Activated naive CD4-positive, alpha-beta T cell treated with anti-CD3 and anti-CD28 coated beads for 36 hours (primary cell): ENCODE measurements at regions not wholly inside any gene's neighbourhood (a gene's known extent, or its start where the extent isn't known, plus 50 kb on each side); places are given as distances from the start of the nearest gene placed in this dataset.

Experiments used
- CTCF ChIA-PET: fragments of 350-600 bp; sonication (Branson Sonifier 250); formaldehyde crosslinking; loops from one replicate; lab custom pipeline; 2021; ENCODE audit warnings: antibody characterized with exemption; lab: Charles Lee
- DNase-seq: peaks from one replicate; pipeline ENCODE4 v3.0.0-alpha.2; 2020
- H3K27ac Mint-ChIP-seq: one replicate; pipeline ENCODE4 v1.8.0; 2021; ENCODE audit warnings: mild to moderate bottlenecking, mixed read lengths
- H3K27me3 Mint-ChIP-seq: one replicate; pipeline ENCODE4 v1.8.0; 2021; ENCODE audit warnings: low read depth, mixed read lengths
- H3K36me3 Mint-ChIP-seq: one replicate; pipeline ENCODE4 v1.8.0; 2021; ENCODE audit warnings: low read depth, mixed read lengths
- H3K4me1 Mint-ChIP-seq: one replicate; pipeline ENCODE4 v1.8.0; 2021; ENCODE audit warnings: low read depth, mixed read lengths
- H3K4me3 Mint-ChIP-seq: one replicate; pipeline ENCODE4 v1.8.0; 2021; ENCODE audit warnings: mild to moderate bottlenecking, moderate library complexity, mixed read lengths
- H3K9me3 Mint-ChIP-seq: one replicate; pipeline ENCODE4 v1.8.0; 2021; ENCODE audit warnings: mixed read lengths
- intact Hi-C: fragments of 100-400 bp; cut with micrococcal nuclease; formaldehyde crosslinking; loops from one replicate; pipeline ENCODE4 v1.15.1; 2023

DNA sequence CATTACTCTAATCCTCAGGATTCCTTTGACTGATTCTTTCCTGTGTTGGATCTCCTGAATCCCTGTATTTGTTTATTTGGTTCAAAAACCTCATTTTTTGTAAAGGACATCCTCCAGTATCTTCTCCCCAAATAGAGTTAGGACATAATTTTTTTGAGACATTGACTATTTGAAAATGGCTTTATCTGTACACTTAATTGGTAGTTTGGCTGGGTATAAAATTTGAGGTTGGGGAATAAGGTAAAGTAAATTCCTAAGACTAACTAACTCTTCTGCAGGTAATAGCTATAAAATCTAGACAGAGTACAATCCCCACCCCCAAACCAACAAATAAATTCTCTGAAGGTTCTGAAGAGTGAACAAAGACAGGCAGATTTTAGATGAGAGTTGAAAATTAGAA lies 114.4 kb downstream of the CTTN start:
- intact Hi-C loops = no loop called here

DNA sequence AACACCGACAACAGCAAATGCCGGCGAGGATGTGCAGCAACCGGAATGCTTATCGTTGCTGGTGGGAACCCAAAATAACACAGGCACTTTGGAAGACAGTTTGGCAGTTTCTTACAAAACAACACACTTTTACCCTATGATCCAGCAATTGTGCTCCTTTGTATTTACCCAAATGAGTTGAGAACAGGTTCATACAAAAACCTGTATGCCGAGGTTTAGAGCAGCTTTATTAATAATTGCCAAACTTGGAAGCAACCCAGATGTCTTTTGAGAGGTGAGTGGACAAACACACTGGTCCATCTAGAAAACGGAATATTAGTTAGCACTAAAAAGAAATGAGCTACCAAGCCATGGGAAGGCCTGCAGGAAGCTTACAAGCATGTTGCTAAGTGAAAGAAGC lies 118.9 kb downstream of the CTTN start:
- CTCF ChIA-PET = no interaction called here
- no peaks in the 10 kb centered on the region for H3K36me3 Mint-ChIP-seq
- no peak overlapping the region for H3K4me3 Mint-ChIP-seq
- peaks cover 14% of the 10 kb centered on the region for H3K9me3 Mint-ChIP-seq
- no peaks in the 10 kb centered on the region for H3K4me1 Mint-ChIP-seq
- DNase-seq = no peak
- H3K27me3 Mint-ChIP-seq = peaks cover 14% of the 10 kb centered on the region
- H3K27ac Mint-ChIP-seq = no peak overlapping the region
- intact Hi-C loops = no loop called here

More for the DNA sequence above, 114.4 kb downstream of the CTTN start:
- no peak for DNase-seq
- no peak overlapping the region for H3K4me3 Mint-ChIP-seq
- H3K27me3 Mint-ChIP-seq = peaks cover 14% of the 10 kb centered on the region
- no peaks in the 10 kb centered on the region for H3K36me3 Mint-ChIP-seq
- no peaks in the 10 kb centered on the region for H3K4me1 Mint-ChIP-seq
- CTCF ChIA-PET = no interaction called here
- H3K9me3 Mint-ChIP-seq = peaks cover 23% of the 10 kb centered on the region
- no peak overlapping the region for H3K27ac Mint-ChIP-seq

DNA sequence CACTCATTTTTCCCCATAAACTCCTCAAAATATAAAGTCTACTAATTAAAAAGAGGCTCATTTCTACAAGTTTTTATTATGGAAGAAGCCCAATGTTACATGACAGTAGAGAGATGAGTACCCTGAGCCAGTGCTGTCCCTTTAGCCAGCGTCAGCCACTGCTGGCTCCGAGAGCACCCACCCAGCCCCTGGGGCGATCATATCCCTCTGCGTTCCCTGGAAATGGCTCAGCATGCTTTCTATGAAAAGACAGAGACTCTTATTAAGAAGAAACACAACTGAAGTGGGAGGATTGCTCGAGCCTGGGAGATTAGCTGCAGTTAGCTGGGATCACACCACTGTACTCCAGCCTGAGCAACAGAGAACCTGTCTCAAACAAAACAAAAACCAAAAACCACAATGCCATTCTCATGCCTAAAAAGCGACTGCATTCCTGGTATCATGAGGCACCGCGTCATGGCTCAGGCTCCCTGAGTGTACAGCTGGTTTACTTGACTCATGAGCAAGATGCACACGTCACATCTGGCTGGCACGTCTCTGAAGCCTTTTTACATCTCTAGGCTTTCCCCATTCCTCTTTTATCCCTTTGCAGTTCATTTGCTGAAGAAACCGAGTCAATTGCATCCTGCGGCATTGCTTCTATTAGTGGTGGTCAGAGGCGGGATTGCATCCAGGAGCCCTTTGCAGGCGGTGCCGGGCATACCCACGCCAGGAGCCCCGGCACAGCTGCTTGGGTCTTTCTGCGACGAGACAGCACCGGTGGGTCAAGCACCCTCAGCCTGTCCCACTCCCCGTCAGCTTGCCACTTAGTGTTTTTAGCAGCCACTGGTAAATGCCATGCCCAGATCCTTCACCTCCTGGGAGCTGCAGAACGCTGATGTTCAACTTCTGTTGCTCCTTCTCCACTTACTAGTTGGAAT lies 119.9 kb downstream of the CTTN start:
- peaks cover 13% of the 10 kb centered on the region for H3K27me3 Mint-ChIP-seq
- no peak for DNase-seq
- H3K36me3 Mint-ChIP-seq = no peaks in the 10 kb centered on the region
- CTCF ChIA-PET = no interaction called here
- H3K4me1 Mint-ChIP-seq = no peaks in the 10 kb centered on the region
- H3K27ac Mint-ChIP-seq = no peak overlapping the region
- intact Hi-C loops = no loop called here
- H3K4me3 Mint-ChIP-seq = no peak overlapping the region
- H3K9me3 Mint-ChIP-seq = peaks cover 3% of the 10 kb centered on the region

DNA sequence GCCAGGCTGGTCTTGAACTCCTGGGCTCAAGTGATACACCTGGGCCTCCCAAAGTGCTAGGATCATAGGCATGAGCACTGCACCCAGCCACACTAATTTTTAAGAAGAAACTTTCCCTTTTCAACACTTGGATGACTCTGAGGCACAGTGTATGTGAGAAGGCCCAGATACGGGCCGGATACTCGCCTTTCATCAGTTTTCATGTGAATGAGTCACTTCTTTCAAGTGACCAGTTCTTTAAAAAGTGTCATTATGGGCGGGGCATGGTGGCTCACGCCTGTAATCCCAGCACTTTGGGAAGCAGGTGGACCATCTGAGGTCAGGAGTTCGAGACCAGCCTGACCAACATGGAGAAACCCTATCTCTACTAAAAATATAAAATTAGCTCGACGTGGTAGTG lies 120.8 kb downstream of the CTTN start:
- no peaks in the 10 kb centered on the region for H3K4me1 Mint-ChIP-seq
- H3K27ac Mint-ChIP-seq = no peak overlapping the region
- intact Hi-C loops = no loop called here
- no peaks in the 10 kb centered on the region for H3K36me3 Mint-ChIP-seq
- peaks cover 3% of the 10 kb centered on the region for H3K9me3 Mint-ChIP-seq
- CTCF ChIA-PET = no interaction called here
- no peak for DNase-seq
- H3K4me3 Mint-ChIP-seq = no peak overlapping the region
- H3K27me3 Mint-ChIP-seq = peaks cover 16% of the 10 kb centered on the region

DNA sequence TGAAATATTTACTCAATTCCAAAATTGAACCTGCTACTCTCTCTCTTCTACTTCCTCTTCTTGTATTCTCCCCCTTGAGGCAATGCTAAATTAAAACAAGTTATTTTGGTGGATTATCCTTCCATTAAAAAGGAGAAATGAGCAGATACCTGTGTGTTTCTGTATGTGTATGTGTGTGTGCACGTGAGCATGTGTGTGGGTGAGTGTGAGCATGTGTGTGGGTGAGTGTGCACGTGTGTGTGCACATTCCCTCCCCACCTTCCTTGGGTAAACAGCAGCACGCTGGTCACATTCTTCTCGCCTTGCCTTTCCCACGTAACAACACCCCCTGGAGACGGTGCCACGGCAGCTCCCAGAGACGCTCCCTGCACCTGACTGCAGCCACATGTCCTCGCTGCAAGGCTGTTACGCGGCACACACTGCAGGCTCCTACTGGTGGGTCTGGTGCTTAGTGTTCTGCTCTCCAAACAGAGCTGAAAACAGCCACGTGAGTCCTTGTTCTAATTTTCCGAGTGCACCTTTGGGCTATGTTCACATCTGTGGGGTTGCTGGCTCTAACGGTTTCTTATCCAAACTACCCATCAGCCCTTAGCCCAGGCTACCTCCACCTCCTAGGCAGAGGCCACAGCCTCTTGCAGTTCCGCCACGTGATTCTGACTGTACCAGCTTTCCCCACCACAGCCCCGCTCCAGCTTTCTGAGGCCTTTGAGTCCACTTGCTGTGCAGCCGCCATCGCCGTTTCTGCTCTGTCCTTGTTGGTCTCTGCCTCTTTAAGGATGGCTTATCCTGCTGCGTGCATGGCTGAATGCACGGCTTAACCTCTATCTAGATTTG lies 123.4 kb downstream of the CTTN start:
- Mint-ChIP-seq H3K27ac (no peak overlapping the region), H3K36me3 (no peaks in the 10 kb centered on the region), H3K4me3 (no peak overlapping the region), H3K9me3 (no peaks in the 10 kb centered on the region), H3K4me1 (no peaks in the 10 kb centered on the region), H3K27me3 (peaks cover 14% of the 10 kb centered on the region)
- DNase-seq = no peak
- intact Hi-C loops = no loop called here
- CTCF ChIA-PET = no interaction called here

DNA sequence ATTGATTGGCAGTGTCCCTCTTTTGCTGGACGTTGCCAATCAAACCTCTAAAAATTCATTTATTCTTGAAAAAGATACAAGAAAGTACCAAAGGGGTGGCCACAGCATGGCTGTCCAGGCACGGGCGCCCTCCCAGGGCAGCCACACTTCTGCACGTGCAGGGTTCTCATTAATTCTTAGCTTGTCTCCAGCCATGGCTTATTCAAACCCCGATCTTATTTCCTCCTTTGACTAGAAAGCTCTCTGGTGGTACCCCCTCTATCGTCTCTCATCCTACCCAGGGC lies 123.9 kb downstream of the CTTN start:
- intact Hi-C loops = no loop called here
- Mint-ChIP-seq H3K4me1 (no peaks in the 10 kb centered on the region), H3K27me3 (peaks cover 14% of the 10 kb centered on the region), H3K27ac (no peak overlapping the region), H3K36me3 (no peaks in the 10 kb centered on the region), H3K9me3 (no peaks in the 10 kb centered on the region), H3K4me3 (no peak overlapping the region)
- CTCF ChIA-PET = no interaction called here
- DNase-seq = no peak

DNA sequence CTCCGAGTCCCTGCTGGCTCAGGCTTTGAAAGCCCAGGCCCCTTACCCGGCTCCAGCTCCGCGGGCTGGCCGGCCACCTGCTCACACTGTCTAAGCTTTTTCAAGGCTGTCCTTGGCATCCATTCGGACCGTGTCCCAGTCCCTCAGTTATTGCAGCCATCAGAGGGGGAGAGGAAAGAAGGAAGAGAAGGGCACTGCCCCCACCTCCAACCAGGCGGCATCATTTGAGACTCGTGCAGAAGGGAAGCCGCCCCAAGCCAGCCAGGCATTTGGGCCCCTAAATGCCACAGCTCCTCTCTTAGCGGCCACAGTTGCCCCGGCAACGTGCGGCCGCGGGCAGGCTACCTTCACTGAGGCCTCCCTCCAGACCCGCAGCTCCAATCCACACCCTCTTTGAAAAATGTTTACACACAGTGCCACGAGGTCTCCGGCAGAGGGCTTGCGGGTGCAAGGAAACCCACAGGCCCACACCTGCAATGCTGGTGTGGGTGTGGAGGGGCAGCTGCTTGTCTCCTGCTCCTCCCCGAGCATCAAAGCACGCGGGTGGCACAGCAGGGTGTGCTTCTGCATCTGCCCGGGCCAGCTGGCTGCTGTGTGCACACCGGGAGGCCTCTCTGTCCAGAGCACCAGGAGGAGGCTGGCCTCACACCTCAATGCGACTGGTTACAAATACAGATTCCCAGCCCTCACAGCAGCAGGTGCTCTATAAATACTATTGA lies 124.4 kb downstream of the CTTN start:
- intact Hi-C loops = no loop called here
- CTCF ChIA-PET = no interaction called here
- Mint-ChIP-seq H3K4me1 (no peaks in the 10 kb centered on the region), H3K9me3 (no peaks in the 10 kb centered on the region), H3K4me3 (no peak overlapping the region), H3K27ac (no peak overlapping the region), H3K27me3 (peaks cover 11% of the 10 kb centered on the region), H3K36me3 (no peaks in the 10 kb centered on the region)
- no peak for DNase-seq

DNA sequence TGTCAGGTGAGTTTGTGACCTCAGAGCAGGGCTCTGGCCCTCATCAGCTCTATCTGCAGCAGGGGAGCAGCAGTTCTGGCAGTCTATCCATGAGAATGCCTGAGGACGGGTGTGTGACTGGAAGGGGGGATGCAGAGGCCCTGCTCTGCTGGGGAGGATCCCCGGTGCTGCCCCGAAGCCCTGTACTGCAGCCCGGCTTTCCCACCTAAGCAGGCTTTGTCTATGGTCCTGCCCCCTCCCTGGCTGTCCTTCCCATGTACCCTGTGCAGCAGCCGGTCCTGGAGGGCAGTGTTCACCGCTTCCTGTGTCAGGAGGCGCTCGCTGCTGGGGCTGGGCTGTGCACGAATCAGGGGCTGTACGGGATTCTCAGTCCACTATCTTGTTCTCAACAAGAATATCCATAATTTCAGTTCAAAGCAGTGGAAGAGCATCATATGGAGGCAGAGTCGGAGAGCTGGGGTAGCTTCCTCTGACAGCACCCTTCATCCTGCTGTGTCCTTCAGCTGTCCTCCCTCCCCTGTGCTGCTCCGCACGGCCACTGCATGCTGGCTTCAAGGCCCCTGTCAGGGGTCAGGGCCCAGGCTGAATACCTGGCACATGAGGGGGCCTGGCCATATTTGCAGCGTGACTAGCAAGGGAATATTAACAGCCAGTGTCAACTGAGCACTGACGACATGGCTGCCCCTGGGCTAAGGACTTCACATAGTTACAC lies 125.2 kb downstream of the CTTN start:
- Mint-ChIP-seq H3K27me3 (peaks cover 11% of the 10 kb centered on the region), H3K27ac (no peak overlapping the region), H3K4me1 (no peaks in the 10 kb centered on the region), H3K36me3 (no peaks in the 10 kb centered on the region), H3K4me3 (no peak overlapping the region), H3K9me3 (no peaks in the 10 kb centered on the region)
- intact Hi-C loops = no loop called here
- CTCF ChIA-PET = no interaction called here
- DNase-seq = no peak

DNA sequence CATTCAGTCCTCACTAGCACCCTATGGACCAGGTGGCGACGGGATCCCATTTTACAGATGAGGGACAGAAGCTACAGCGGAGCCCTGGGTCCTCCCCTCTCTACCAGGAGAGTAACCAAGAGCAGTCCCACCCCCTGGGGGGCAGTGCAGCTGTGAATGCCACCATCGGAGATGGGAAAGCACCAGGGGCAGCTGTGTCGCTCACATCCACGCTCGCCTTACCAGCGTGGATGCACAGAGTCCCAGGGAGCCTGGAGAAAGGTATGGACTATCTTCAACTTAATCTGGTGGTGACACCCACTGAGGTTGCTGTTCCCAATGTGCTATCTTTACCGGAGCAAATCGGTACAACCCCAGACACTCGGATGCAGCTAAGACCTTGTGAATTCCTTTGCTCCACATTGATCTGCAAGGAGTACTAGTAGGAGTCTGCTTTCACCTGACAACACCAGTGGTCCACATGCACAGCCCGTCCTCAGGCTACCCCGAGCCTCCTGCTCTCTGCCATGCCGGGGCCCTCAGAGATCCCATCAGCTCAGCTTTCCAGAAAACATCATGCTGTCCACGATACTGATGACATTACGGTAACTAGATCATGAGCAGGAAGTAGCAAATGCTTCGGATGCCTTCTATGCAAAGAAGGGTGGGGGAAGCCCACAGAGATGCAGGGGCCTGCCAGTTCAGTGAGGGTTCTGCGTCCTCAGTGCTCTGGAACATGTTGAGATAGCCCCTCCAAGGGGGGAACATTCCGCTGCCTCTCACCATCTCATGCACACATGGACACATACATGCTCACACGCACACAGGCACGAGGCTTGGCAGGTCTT lies 126.0 kb downstream of the CTTN start:
- no peak for DNase-seq
- Mint-ChIP-seq H3K27me3 (peaks cover 11% of the 10 kb centered on the region), H3K27ac (no peak overlapping the region), H3K36me3 (no peaks in the 10 kb centered on the region), H3K9me3 (no peaks in the 10 kb centered on the region), H3K4me1 (no peaks in the 10 kb centered on the region), H3K4me3 (no peak overlapping the region)
- intact Hi-C loops = no loop called here
- CTCF ChIA-PET = no interaction called here

DNA sequence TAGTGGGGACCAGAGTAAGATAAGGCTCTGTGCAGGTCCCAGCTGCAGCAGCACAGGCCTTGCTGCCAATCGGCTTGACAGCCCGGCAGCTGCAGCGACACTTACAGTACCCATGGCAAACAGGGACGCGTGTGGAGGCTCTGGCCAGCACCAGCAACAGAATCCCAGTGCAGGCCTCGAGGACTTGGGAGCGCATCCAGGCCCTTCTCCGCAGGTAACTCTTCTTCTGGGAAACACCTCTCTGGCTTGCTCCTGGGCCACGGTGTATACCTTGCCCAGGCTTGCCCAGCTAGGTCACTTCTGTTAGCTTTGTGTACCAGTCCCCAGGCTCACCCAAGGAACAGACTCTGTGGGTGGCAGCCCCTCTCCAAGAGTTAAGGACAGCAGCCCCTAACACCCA lies 126.7 kb downstream of the CTTN start:
- CTCF ChIA-PET = no interaction called here
- H3K36me3 Mint-ChIP-seq = no peaks in the 10 kb centered on the region
- no peak overlapping the region for H3K4me3 Mint-ChIP-seq
- H3K4me1 Mint-ChIP-seq = no peaks in the 10 kb centered on the region
- no peak overlapping the region for H3K27ac Mint-ChIP-seq
- peaks cover 2% of the 10 kb centered on the region for H3K9me3 Mint-ChIP-seq
- intact Hi-C loops = no loop called here
- no peak for DNase-seq
- H3K27me3 Mint-ChIP-seq = peaks cover 11% of the 10 kb centered on the region

DNA sequence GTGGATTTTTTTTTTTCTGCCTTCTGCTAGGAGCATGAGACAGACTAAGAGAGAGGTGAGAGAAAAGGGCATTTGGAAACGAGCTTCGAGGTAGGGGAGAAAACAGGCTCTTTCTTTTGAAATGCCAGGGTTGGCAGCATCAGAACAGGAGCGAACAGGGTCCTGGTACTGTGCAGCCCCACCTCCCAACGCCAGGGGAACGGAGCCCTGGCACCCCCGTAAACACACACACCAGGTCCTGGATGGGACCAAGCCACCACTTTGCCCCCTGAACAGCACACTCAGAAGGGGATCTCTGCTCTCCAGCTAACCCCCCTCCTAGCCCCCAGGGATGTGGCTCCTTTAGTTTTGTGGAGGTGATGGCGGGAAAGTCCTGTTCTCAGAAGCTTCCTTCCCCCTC lies 127.1 kb downstream of the CTTN start:
- Mint-ChIP-seq H3K9me3 (peaks cover 2% of the 10 kb centered on the region), H3K27ac (no peak overlapping the region), H3K4me3 (no peak overlapping the region), H3K4me1 (no peaks in the 10 kb centered on the region), H3K27me3 (peaks cover 11% of the 10 kb centered on the region), H3K36me3 (no peaks in the 10 kb centered on the region)
- no peak for DNase-seq
- intact Hi-C loops = no loop called here
- CTCF ChIA-PET = interaction anchor here (0.5 kb wide), 1 partner anchor 267 kb away, joined by 3 read pairs; no protein-coding TSS in a partner anchor
